22Rv1 (cell line): ENCODE measurements at regions not wholly inside any gene's neighbourhood (a gene's known extent, or its start where the extent isn't known, plus 50 kb on each side); places are given as distances from the start of the nearest gene placed in this dataset.
"Not testable (repeated sequence)": the region's sequence is repeated elsewhere in the genome, so short reads cannot be mapped to it uniquely, and the experiment has no call there.

Experiments
- ZFX ChIP-seq: fragments of 450-650 bp; IDR thresholded peaks from 2 replicates; pipeline ENCODE4 v1.6.1; 2017; ENCODE audit warnings: antibody characterized with exemption, borderline replicate concordance
- TF ChIP-seq, protein P1 (sequence below): fragments of 450-650 bp; IDR thresholded peaks from 2 replicates; pipeline ENCODE4 v1.5.1; 2017; ENCODE audit warnings: mild to moderate bottlenecking

- TF ChIP-seq, protein P1, sequence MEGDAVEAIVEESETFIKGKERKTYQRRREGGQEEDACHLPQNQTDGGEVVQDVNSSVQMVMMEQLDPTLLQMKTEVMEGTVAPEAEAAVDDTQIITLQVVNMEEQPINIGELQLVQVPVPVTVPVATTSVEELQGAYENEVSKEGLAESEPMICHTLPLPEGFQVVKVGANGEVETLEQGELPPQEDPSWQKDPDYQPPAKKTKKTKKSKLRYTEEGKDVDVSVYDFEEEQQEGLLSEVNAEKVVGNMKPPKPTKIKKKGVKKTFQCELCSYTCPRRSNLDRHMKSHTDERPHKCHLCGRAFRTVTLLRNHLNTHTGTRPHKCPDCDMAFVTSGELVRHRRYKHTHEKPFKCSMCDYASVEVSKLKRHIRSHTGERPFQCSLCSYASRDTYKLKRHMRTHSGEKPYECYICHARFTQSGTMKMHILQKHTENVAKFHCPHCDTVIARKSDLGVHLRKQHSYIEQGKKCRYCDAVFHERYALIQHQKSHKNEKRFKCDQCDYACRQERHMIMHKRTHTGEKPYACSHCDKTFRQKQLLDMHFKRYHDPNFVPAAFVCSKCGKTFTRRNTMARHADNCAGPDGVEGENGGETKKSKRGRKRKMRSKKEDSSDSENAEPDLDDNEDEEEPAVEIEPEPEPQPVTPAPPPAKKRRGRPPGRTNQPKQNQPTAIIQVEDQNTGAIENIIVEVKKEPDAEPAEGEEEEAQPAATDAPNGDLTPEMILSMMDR: not testable (repeated sequence)
- TF ChIP-seq ZFX: not testable (repeated sequence)
These were observed 76.1 kb upstream of the ZNF217 start for GRCh38 chr20:53669517-53670313.
